Spleen (tissue), 7 donors: ENCODE measurements at regions not wholly inside any gene's neighbourhood (a gene's known extent, or its start where the extent isn't known, plus 50 kb on each side); places are given as distances from the start of the nearest gene placed in this dataset.

Source experiments
- CTCF ChIP-seq, 11 experiments: fragments of 200-600 bp in 7 of 11; fragments of 450-650 bp in 4 of 11; sonication (generic) in 4 of 11; IDR thresholded peaks in 8 of 11; conservative IDR thresholded peaks in 3 of 11; 1 replicate in 7 of 11; 2 replicates in 4 of 11; pipeline versions ENCODE4 v1.4.0 to v1.8.0; 2016 to 2021; ENCODE audit warnings: antibody characterized with exemption in 11 of 11, inconsistent platforms in 4 of 11, mild to moderate bottlenecking in 1 of 11
- POLR2A ChIP-seq, 3 donors: fragments of 450-650 bp; IDR thresholded peaks; one replicate each; pipeline ENCODE4 v1.5.1; 2017; ENCODE audit warnings: antibody characterized with exemption in 3 of 3, mild to moderate bottlenecking in 1 of 3
- donor health status: DM: no; HTN: no; CAD: no; lungs with moderate emphysema.
- donor health status: DM: no; HTN: no; CAD: no.
- donor health status: DM: no; HTN: no; CAD: no.

- TF ChIP-seq CTCF (IDR thresholded peaks at IDR 0.05 in 8 of 11, conservative IDR thresholded peaks at IDR 0.05 in 3 of 11) (no peak), POLR2A (IDR thresholded peaks at IDR 0.05) (no peak)
Measured at GRCh38 chr2:196249171-196249570, 77.8 kb upstream of the STK17B start.
